CD4-positive, alpha-beta T cell (primary cell): ENCODE measurements at regions not wholly inside any gene's neighbourhood (a gene's known extent, or its start where the extent isn't known, plus 50 kb on each side); places are given as distances from the start of the nearest gene placed in this dataset.

ENCODE experiments used
- ATAC-seq: fragments of 200-7000 bp; cut with Tn5 transposase; one replicate; pipeline ENCODE4 v1.10.0; 2022; ENCODE audit warnings: mild to moderate bottlenecking; ENCODE audit not compliant: poor library complexity
- CTCF ChIA-PET: fragments of 350-600 bp; sonication (Branson Sonifier 250); formaldehyde crosslinking; loops from one replicate; lab custom pipeline; 2021; ENCODE audit warnings: antibody characterized with exemption, inconsistent platforms; lab: Charles Lee
- POLR2A ChIA-PET: fragments of 350-600 bp; sonication (Branson Sonifier 250); formaldehyde crosslinking; loops from one replicate; lab custom pipeline; 2021; ENCODE audit warnings: antibody characterized with exemption, inconsistent platforms; lab: Charles Lee
- DNase-seq, 14 experiments: peaks; one replicate each; pipeline ENCODE4 v3.0.0-alpha.2; 2013 to 2020; ENCODE audit warnings: mixed read lengths in 2 of 14
- H3K27ac ChIP-seq, 2 donors: one replicate each; pipeline versions ENCODE4 v1.5.1 to v1.7.0; 2013; ENCODE audit warnings: low read length in 2 of 2, low read depth in 1 of 2, mild to moderate bottlenecking in 1 of 2
- H3K27me3 ChIP-seq, 2 experiments: 1 replicate in 1 of 2; 2 replicates in 1 of 2; pipeline versions ENCODE4 v1.6.1 to v1.7.0; 2013; ENCODE audit warnings: low read length in 2 of 2, control low read depth in 1 of 2, mild to moderate bottlenecking in 1 of 2, moderate library complexity in 1 of 2; ENCODE audit not compliant: insufficient read depth in 2 of 2, control insufficient read depth in 1 of 2
- H3K36me3 ChIP-seq: one replicate; pipeline ENCODE4 v1.6.1; 2013; ENCODE audit warnings: low read length, control low read depth; ENCODE audit not compliant: insufficient read depth
- H3K4me1 ChIP-seq: one replicate; pipeline ENCODE4 v1.6.1; 2013; ENCODE audit warnings: low read length, control low read depth; ENCODE audit not compliant: insufficient read depth
- H3K4me3 ChIP-seq: one replicate; pipeline ENCODE4 v1.5.1; 2013; ENCODE audit warnings: mild to moderate bottlenecking, low read length, moderate library complexity
- H3K9me3 ChIP-seq, 2 experiments: 1 replicate in 1 of 2; 2 replicates in 1 of 2; pipeline versions ENCODE4 v1.6.1 to v1.7.0; 2013; ENCODE audit warnings: low read length in 2 of 2, mild to moderate bottlenecking in 2 of 2, control low read depth in 1 of 2, moderate library complexity in 1 of 2; ENCODE audit not compliant: control insufficient read depth in 1 of 2, insufficient read depth in 1 of 2
- H3K27ac Mint-ChIP-seq: one replicate; pipeline ENCODE4 v1.8.0; 2020; ENCODE audit warnings: mixed read lengths
- H3K27me3 Mint-ChIP-seq: one replicate; pipeline ENCODE4 v1.8.0; 2021; ENCODE audit warnings: mixed read lengths
- H3K36me3 Mint-ChIP-seq: one replicate; pipeline ENCODE4 v1.8.0; 2021; ENCODE audit warnings: low read depth, mixed read lengths
- H3K4me1 Mint-ChIP-seq: one replicate; pipeline ENCODE4 v1.8.0; 2021; ENCODE audit warnings: low read depth, mixed read lengths
- H3K4me3 Mint-ChIP-seq: one replicate; pipeline ENCODE4 v1.8.0; 2020; ENCODE audit warnings: mild to moderate bottlenecking, mixed read lengths
- H3K9me3 Mint-ChIP-seq: one replicate; pipeline ENCODE4 v1.8.0; 2020; ENCODE audit warnings: mixed read lengths
- CTCF ChIP-seq: fragments of 200-600 bp; IDR thresholded peaks from one replicate; pipeline ENCODE4 v1.8.0; 2022; ENCODE audit warnings: antibody characterized with exemption, mild to moderate bottlenecking
- intact Hi-C, 2 experiments: fragments of 100-400 bp; cut with DNase I in 1 of 2; cut with micrococcal nuclease in 1 of 2; formaldehyde crosslinking; loops; one replicate each; pipeline versions ENCODE4 v1.15.1 to v1.9.0; 2023 to 2025; cut with DNase I, micrococcal nuclease

GRCh38 chr5:13516195-13516594 lies 428.3 kb downstream of the DNAH5 start:
- TF ChIP-seq CTCF: no peak
- no peaks in the 10 kb centered on the region for H3K36me3 ChIP-seq
- DNase-seq (no peak), ATAC-seq (no peak)
- H3K4me3 ChIP-seq: no peak overlapping the region
- intact Hi-C loops: no loop called here
- Mint-ChIP-seq H3K27me3 (no peaks in the 10 kb centered on the region), H3K36me3 (no peaks in the 10 kb centered on the region), H3K4me1 (no peaks in the 10 kb centered on the region), H3K9me3 (peaks cover 12% of the 10 kb centered on the region), H3K27ac (no peak overlapping the region), H3K4me3 (no peak overlapping the region)
- ChIA-PET CTCF (no interaction called here), POLR2A (no interaction called here)
- no peak overlapping the region for H3K27ac ChIP-seq
- H3K27me3 ChIP-seq: no peaks in the 10 kb centered on the region
- peaks cover 0 to 5% of the 10 kb centered on the region in 2 experiments for H3K9me3 ChIP-seq
- H3K4me1 ChIP-seq: no peaks in the 10 kb centered on the region

DNA sequence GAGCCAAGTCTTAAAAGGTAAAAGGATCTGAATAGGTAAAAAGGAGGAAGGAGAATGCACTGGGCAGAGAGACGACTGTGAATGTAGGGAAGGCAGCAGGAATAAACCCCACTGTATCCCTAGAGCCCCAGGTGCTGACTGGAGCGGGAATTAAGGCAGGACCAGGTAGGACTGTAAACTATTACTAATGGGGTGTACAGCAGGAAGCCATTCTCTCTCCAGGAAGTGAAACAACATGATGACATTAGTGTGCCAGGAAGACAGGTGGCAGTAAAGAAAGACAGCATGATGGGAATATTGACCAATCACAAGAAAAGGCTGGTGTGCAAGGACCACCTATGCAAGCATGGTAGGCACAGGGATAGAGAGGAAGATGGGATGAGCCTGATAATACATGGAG lies 433.0 kb downstream of the DNAH5 start:
- H3K36me3 ChIP-seq: no peaks in the 10 kb centered on the region
- no peaks in the 10 kb centered on the region for H3K27me3 Mint-ChIP-seq
- no peaks in the 10 kb centered on the region for H3K4me1 ChIP-seq
- H3K9me3 Mint-ChIP-seq: peaks cover 4% of the 10 kb centered on the region
- ATAC-seq (no peak), DNase-seq (no peak)
- no peak overlapping the region for H3K27ac Mint-ChIP-seq
- H3K36me3 Mint-ChIP-seq: no peaks in the 10 kb centered on the region
- CTCF ChIA-PET: no interaction called here
- no peaks in the 10 kb centered on the region for H3K4me1 Mint-ChIP-seq
- H3K4me3 ChIP-seq: no peak overlapping the region
- POLR2A ChIA-PET: no interaction called here
- H3K27ac ChIP-seq: no peak overlapping the region
- no peak for TF ChIP-seq CTCF
- no peak overlapping the region for H3K4me3 Mint-ChIP-seq
- no peaks in the 10 kb centered on the region for H3K27me3 ChIP-seq
- intact Hi-C loops: no loop called here
- H3K9me3 ChIP-seq: no peaks in the 10 kb centered on the region

DNA sequence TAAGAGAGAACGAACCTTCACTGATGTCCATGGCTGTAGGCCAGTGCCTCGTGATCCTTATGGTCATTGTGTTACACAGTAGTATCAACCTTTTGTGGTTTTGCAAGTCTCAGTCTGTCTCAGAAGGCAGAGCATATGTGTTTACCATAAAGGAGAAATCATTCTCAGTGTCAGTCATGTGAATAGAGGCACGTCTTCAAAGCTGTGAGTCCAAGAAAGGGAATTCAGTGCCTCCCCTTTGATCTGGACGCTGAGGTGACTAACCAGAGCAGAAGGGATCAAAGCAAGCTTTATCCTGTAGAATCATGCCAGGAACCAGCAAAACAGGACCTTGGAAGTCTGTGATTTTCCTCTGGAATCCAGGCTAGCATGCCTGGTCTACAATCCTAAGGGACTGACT lies 433.9 kb downstream of the DNAH5 start:
- intact Hi-C loops: no loop called here
- H3K4me1 Mint-ChIP-seq: no peaks in the 10 kb centered on the region
- H3K4me1 ChIP-seq: no peaks in the 10 kb centered on the region
- DNase-seq: no peak
- CTCF ChIA-PET: no interaction called here
- POLR2A ChIA-PET: no interaction called here
- no peak for ATAC-seq
- H3K27ac ChIP-seq: no peak overlapping the region
- no peaks in the 10 kb centered on the region for H3K9me3 ChIP-seq
- H3K36me3 Mint-ChIP-seq: no peaks in the 10 kb centered on the region
- no peaks in the 10 kb centered on the region for H3K27me3 Mint-ChIP-seq
- TF ChIP-seq CTCF: no peak
- no peak overlapping the region for H3K4me3 ChIP-seq
- no peaks in the 10 kb centered on the region for H3K27me3 ChIP-seq
- no peak overlapping the region for H3K27ac Mint-ChIP-seq
- H3K36me3 ChIP-seq: no peaks in the 10 kb centered on the region
- peaks cover under 1% of the 10 kb centered on the region for H3K9me3 Mint-ChIP-seq
- no peak overlapping the region for H3K4me3 Mint-ChIP-seq
